DOHH2 (cell line): ENCODE measurements at regions not wholly inside any gene's neighbourhood (a gene's known extent, or its start where the extent isn't known, plus 50 kb on each side); places are given as distances from the start of the nearest gene placed in this dataset.

Source experiments
- CTCF ChIP-seq: fragments of 200-600 bp; sonication (generic); IDR thresholded peaks from one replicate; pipeline ENCODE4 v1.5.1; 2014; ENCODE audit warnings: antibody characterized with exemption, mild to moderate bottlenecking, low read depth, low read length; ENCODE audit not compliant: poor library complexity, severe bottlenecking
- EZH2phosphoT487 ChIP-seq: fragments of 200-600 bp; sonication (generic); IDR thresholded peaks from 2 replicates; pipeline ENCODE4 v1.6.1; 2017; ENCODE audit warnings: borderline replicate concordance, mild to moderate bottlenecking, antibody characterized with exemption, low read length, moderate library complexity, mixed read lengths

DNA sequence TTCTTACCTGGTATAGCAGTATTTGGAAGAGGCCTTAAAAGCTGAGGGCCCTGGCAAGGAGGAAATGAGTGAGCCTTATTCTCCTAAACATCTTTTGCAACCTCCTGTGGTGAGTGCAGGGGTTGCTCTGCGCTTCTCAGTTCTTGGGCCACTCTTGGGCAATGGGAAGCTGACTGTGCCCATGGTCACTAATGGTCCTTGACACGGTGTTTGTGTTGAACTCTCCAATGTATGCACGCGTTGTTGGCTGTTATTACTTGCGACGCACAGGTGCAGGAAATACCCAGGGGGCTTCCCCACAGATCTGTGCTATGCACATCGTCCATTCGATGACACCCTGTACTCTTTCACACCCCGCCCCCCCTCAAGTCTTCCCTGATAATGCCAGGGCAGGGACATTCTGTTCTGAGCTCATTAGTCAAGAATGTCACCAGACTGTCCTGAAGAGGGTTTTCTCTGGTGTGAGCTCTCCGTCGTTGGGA, 79.7 kb downstream of the EDN1 start:
- TF ChIP-seq CTCF (no peak), EZH2phosphoT487 (no peak)
